Upper lobe of left lung (tissue), 6 donors: ENCODE measurements at regions not wholly inside any gene's neighbourhood (a gene's known extent, or its start where the extent isn't known, plus 50 kb on each side); places are given as distances from the start of the nearest gene placed in this dataset.

Experiments used
- ATAC-seq, 2 donors: fragments of 200-7000 bp; cut with Tn5 transposase; one replicate each; pipeline ENCODE4 v1.9.1; 2022; ENCODE audit warnings: mild to moderate bottlenecking in 2 of 2, moderate library complexity in 2 of 2; ENCODE audit not compliant: low FRiP score in 2 of 2
- DNase-seq, 2 donors: peaks; one replicate each; pipeline ENCODE4 v3.0.0-alpha.2; 2019 to 2020
- H3K27ac ChIP-seq, 4 donors: fragments of 200-600 bp; sonication (generic); one replicate each; pipeline ENCODE4 v1.5.1; 2016 to 2019
- H3K27me3 ChIP-seq, 4 donors: fragments of 200-600 bp; sonication (generic); one replicate each; pipeline ENCODE4 v1.5.1; 2017 to 2019
- H3K36me3 ChIP-seq, 4 donors: fragments of 200-600 bp; sonication (generic); one replicate each; pipeline ENCODE4 v1.5.1; 2016 to 2019
- H3K4me1 ChIP-seq, 4 donors: fragments of 200-600 bp; sonication (generic); one replicate each; pipeline ENCODE4 v1.5.1; 2018 to 2019
- H3K4me3 ChIP-seq, 4 donors: fragments of 200-600 bp; sonication (generic); one replicate each; pipeline ENCODE4 v1.5.1; 2017 to 2019; ENCODE audit warnings: mild to moderate bottlenecking in 2 of 4, moderate library complexity in 1 of 4
- H3K9me3 ChIP-seq, 4 donors: fragments of 200-600 bp; sonication (generic); one replicate each; pipeline ENCODE4 v1.5.1; 2018 to 2019
- CTCF ChIP-seq, 6 experiments: fragments of 450-650 bp in 4 of 6; fragments of 200-600 bp in 2 of 6; sonication (generic) in 2 of 6; IDR thresholded peaks; one replicate each; pipeline ENCODE4 v1.5.1; 2016 to 2019; ENCODE audit warnings: antibody characterized with exemption in 6 of 6
- EP300 ChIP-seq, 4 donors: sonication (generic); formaldehyde crosslinking; IDR thresholded peaks; one replicate each; pipeline ENCODE4 v1.5.1; 2017; ENCODE audit warnings: antibody characterized with exemption in 4 of 4, control low read depth in 2 of 4
- POLR2A ChIP-seq, 4 donors: fragments of 450-650 bp; IDR thresholded peaks; one replicate each; pipeline ENCODE4 v1.5.1; 2016 to 2017; ENCODE audit warnings: antibody characterized with exemption in 4 of 4, mild to moderate bottlenecking in 2 of 4
- POLR2AphosphoS5 ChIP-seq, 2 donors: sonication (generic); formaldehyde crosslinking; IDR thresholded peaks; one replicate each; pipeline ENCODE4 v1.5.1; 2017; ENCODE audit warnings: antibody characterized with exemption in 2 of 2
- WGBS, 2 donors: methylation state at CpG; one replicate each; pipeline ENCODE4 v1.1.5; 2017 to 2018; 5-methylcytosine and 5-hydroxymethylcytosine counted together
- donor health status: DM: no; HTN: no; CAD: no; lungs with moderate emphysema.
- donor health status: DM: no; HTN: yes; CAD: no; lungs with severe emphysema.

- H3K9me3 ChIP-seq = no peaks in the 10 kb centered on the region
- TF ChIP-seq POLR2AphosphoS5 (IDR thresholded peaks at IDR 0.05) (no peak), POLR2A (IDR thresholded peaks at IDR 0.05) (no peak), EP300 (IDR thresholded peaks at IDR 0.05) (no peak), CTCF (IDR thresholded peaks at IDR 0.05) (no peak)
- no peak for ATAC-seq
- H3K4me1 ChIP-seq = peaks cover 4 to 5% (median 4%) of the 10 kb centered on the region in 4 donors
- no peak overlapping the region for H3K27ac ChIP-seq
- no peaks in the 10 kb centered on the region for H3K27me3 ChIP-seq
- WGBS, 2 donors = 51 to 57% methylated on average over 5 of the region's 5 CpGs
- H3K4me3 ChIP-seq = no peak overlapping the region
- DNase-seq = no peak
- H3K36me3 ChIP-seq = no peaks in the 10 kb centered on the region
Observed at GRCh38 chr3:107965136-107965655, 125.6 kb downstream of the CD47 start.

GRCh38 chr3:107963581-107963980 lies 127.2 kb downstream of the CD47 start:
- WGBS, 2 donors = 59 to 64% methylated on average over 1 of the region's 1 CpG
- Histone ChIP-seq H3K4me3 (no peak overlapping the region), H3K27me3 (no peaks in the 10 kb centered on the region)

GRCh38 chr3:107962946-107963345 lies 127.9 kb downstream of the CD47 start:
- peaks cover 1 to 7% (median 3%) of the 10 kb centered on the region in 4 donors for H3K4me1 ChIP-seq

More at GRCh38 chr3:107963581-107963980, 127.2 kb downstream of the CD47 start:
- Histone ChIP-seq H3K4me1 (peaks cover 0 to under 1% (median 0%) of the 10 kb centered on the region in 4 donors), H3K9me3 (no peaks in the 10 kb centered on the region), H3K27ac (no peak overlapping the region), H3K36me3 (no peaks in the 10 kb centered on the region)
- DNase-seq (no peak), ATAC-seq (no peak)
- no peak for TF ChIP-seq POLR2AphosphoS5 (IDR thresholded peaks at IDR 0.05)
- TF ChIP-seq CTCF (IDR thresholded peaks at IDR 0.05) = no peak
- TF ChIP-seq POLR2A (IDR thresholded peaks at IDR 0.05) = no peak
- no peak for TF ChIP-seq EP300 (IDR thresholded peaks at IDR 0.05)

GRCh38 chr3:107962037-107962436 lies 128.8 kb downstream of the CD47 start:
- no peak for ATAC-seq
- TF ChIP-seq EP300 (IDR thresholded peaks at IDR 0.05) (no peak), POLR2A (IDR thresholded peaks at IDR 0.05) (no peak), CTCF (IDR thresholded peaks at IDR 0.05) (no peak)
- Histone ChIP-seq H3K27ac (no peak overlapping the region), H3K4me1 (peaks cover 7 to 16% (median 11%) of the 10 kb centered on the region in 4 donors), H3K36me3 (no peaks in the 10 kb centered on the region), H3K4me3 (no peak overlapping the region), H3K27me3 (no peaks in the 10 kb centered on the region), H3K9me3 (no peaks in the 10 kb centered on the region)
- 90 to 94% methylated on average over 4 of the region's 4 CpGs for WGBS, 2 donors
- DNase-seq = no peak

More at GRCh38 chr3:107962946-107963345, 127.9 kb downstream of the CD47 start:
- WGBS, 2 donors = 83 to 86% methylated on average over 3 of the region's 3 CpGs
- ATAC-seq (no peak), DNase-seq (no peak)
- H3K36me3 ChIP-seq = no peaks in the 10 kb centered on the region
- TF ChIP-seq POLR2A (IDR thresholded peaks at IDR 0.05) = no peak
- TF ChIP-seq CTCF (IDR thresholded peaks at IDR 0.05) = no peak
- no peak for TF ChIP-seq EP300 (IDR thresholded peaks at IDR 0.05)
- TF ChIP-seq POLR2AphosphoS5 (IDR thresholded peaks at IDR 0.05) = no peak
- H3K27me3 ChIP-seq = no peaks in the 10 kb centered on the region
- H3K9me3 ChIP-seq = no peaks in the 10 kb centered on the region
- H3K27ac ChIP-seq = no peak overlapping the region
- H3K4me3 ChIP-seq = no peak overlapping the region

- no peak overlapping the region for H3K27ac ChIP-seq
- ATAC-seq = no peak
- DNase-seq = no peak
- no peaks in the 10 kb centered on the region for H3K9me3 ChIP-seq
- 87 to 95% methylated on average over 2 of the region's 2 CpGs for WGBS, 2 donors
- H3K4me1 ChIP-seq = peaks cover 9 to 24% (median 13%) of the 10 kb centered on the region in 4 donors
- H3K36me3 ChIP-seq = no peaks in the 10 kb centered on the region
- H3K4me3 ChIP-seq = no peak overlapping the region
- no peaks in the 10 kb centered on the region for H3K27me3 ChIP-seq
- TF ChIP-seq EP300 (IDR thresholded peaks at IDR 0.05) (no peak), CTCF (IDR thresholded peaks at IDR 0.05) (no peak), POLR2A (IDR thresholded peaks at IDR 0.05) (no peak), POLR2AphosphoS5 (IDR thresholded peaks at IDR 0.05) (no peak)
Observed at GRCh38 chr3:107959550-107960154, 131.2 kb downstream of the CD47 start.
